Upper lobe of left lung (tissue), 4 donors: ENCODE measurements at regions not wholly inside any gene's neighbourhood (a gene's known extent, or its start where the extent isn't known, plus 50 kb on each side); places are given as distances from the start of the nearest gene placed in this dataset.

Experiments
- CTCF ChIP-seq, 6 experiments: fragments of 450-650 bp in 4 of 6; fragments of 200-600 bp in 2 of 6; sonication (generic) in 2 of 6; IDR thresholded peaks; one replicate each; pipeline ENCODE4 v1.5.1; 2016 to 2019; ENCODE audit warnings: antibody characterized with exemption in 6 of 6
- POLR2A ChIP-seq, 4 donors: fragments of 450-650 bp; IDR thresholded peaks; one replicate each; pipeline ENCODE4 v1.5.1; 2016 to 2017; ENCODE audit warnings: antibody characterized with exemption in 4 of 4, mild to moderate bottlenecking in 2 of 4

GRCh38 chr5:125061726-125062125, 315.3 kb upstream of the ZNF608 start:
- no peak for TF ChIP-seq POLR2A (IDR thresholded peaks at IDR 0.05)
- no peak for TF ChIP-seq CTCF (IDR thresholded peaks at IDR 0.05)
